ENCODE measurements at regions not wholly inside any gene's neighbourhood (a gene's known extent, or its start where the extent isn't known, plus 50 kb on each side); places are given as distances from the start of the nearest gene placed in this dataset.

DNA sequence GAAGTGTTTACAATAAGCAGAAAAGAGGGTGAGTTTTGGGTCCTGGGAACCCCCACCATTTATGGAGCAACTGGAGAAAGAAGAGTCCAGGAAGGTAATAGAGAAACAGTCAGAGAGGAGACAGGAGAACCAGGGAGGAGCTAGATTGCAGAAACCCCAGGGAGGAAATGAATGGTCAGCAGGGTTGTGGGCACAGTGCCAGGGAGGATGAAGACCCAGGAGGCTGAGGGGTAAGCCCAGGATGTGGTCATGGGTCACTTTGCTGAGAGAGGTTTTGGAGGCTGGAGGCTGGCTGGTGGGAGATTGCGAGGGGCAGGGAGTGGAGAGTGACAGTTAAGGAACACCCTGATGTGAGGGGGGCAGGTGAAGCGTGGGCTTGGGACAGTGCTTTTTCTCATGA, 169.9 kb upstream of the CSF3R start:
- no peaks in the 10 kb centered on the region for H3K9me3 ChIP-seq
- H3K9ac ChIP-seq (ENCODE audit: low read depth in 2 of 2, low read length in 2 of 2): no peak overlapping the region
- intact Hi-C loops (cut with DNase I): no loop called here
- H3K4me3 ChIP-seq: no peak overlapping the region
- H3K27ac ChIP-seq: no peak overlapping the region
- no peaks in the 10 kb centered on the region for H3K4me1 ChIP-seq
- TF ChIP-seq, protein P1, sequence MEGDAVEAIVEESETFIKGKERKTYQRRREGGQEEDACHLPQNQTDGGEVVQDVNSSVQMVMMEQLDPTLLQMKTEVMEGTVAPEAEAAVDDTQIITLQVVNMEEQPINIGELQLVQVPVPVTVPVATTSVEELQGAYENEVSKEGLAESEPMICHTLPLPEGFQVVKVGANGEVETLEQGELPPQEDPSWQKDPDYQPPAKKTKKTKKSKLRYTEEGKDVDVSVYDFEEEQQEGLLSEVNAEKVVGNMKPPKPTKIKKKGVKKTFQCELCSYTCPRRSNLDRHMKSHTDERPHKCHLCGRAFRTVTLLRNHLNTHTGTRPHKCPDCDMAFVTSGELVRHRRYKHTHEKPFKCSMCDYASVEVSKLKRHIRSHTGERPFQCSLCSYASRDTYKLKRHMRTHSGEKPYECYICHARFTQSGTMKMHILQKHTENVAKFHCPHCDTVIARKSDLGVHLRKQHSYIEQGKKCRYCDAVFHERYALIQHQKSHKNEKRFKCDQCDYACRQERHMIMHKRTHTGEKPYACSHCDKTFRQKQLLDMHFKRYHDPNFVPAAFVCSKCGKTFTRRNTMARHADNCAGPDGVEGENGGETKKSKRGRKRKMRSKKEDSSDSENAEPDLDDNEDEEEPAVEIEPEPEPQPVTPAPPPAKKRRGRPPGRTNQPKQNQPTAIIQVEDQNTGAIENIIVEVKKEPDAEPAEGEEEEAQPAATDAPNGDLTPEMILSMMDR (IDR thresholded peaks at IDR 0.05): no peak
- DNase-seq: no peak
- peaks cover 6% of the 10 kb centered on the region for H3K27me3 ChIP-seq
- H3K36me3 ChIP-seq: no peaks in the 10 kb centered on the region

DNA sequence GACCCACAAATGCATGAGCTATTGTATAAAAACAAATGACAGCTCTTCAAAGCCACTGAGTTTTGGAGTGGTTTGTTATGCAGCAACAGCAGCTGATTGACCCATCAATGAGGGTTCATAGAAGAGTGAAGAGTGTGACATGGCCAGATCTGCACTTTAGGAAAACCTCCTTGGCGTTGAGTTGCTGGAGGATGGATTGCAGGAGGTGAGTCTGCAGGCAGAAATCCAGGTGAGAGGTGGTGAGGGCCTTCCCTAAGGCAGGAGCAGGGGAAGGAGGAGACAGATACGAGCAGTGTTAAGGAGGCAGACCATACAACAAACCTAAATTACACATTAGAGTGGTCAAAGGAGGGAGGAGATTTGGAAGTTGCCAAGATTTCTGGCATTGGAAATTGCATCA, 169.3 kb upstream of the CSF3R start:
- no peak overlapping the region for H3K27ac ChIP-seq
- DNase-seq: no peak
- intact Hi-C loops (cut with DNase I): no loop called here
- no peaks in the 10 kb centered on the region for H3K4me1 ChIP-seq
- no peaks in the 10 kb centered on the region for H3K9me3 ChIP-seq
- no peak overlapping the region for H3K9ac ChIP-seq (ENCODE audit: low read depth in 2 of 2, low read length in 2 of 2)
- TF ChIP-seq, protein P1 (IDR thresholded peaks at IDR 0.05): no peak
- H3K4me3 ChIP-seq: no peak overlapping the region
- H3K27me3 ChIP-seq: peaks cover 6% of the 10 kb centered on the region
- H3K36me3 ChIP-seq: no peaks in the 10 kb centered on the region

DNA sequence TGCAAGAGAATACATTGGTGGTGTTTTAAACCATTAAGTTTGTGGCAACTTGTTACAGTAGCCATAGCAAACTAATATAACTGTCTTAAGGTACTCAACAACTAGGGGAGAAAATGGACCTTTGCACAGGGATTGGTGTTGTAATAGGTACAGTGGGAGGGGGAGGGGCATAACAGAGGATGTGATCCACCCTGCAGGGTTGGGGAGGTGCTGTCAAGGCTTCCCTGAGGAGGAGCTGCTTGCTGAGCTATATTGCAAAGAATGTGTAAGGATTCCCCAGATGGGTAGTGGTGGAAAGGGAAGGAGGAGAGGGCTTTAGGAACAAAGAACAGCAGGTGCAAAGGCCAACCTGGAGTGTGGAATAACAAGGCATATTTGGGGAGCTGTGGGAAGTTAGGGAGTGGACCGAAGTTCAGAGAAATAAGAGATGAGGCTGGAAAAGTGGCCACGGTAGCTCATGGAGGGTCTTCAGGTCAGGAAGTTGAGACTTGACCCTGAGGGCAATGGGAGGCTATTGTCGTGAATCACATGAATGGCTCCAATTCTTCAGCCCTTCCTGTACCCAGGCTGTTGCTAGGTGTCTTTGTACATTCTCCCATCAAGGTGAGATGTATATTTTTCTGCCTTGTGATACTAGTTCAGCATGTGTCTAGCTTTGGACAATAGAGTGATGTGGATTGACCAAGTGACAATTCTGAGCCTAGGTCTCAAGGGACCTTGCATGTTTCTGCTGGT, 168.6 kb upstream of the CSF3R start:
- Histone ChIP-seq H3K9me3 (no peaks in the 10 kb centered on the region), H3K4me3 (no peak overlapping the region), H3K36me3 (no peaks in the 10 kb centered on the region), H3K9ac (ENCODE audit: low read depth in 2 of 2, low read length in 2 of 2) (no peak overlapping the region), H3K27ac (no peak overlapping the region), H3K27me3 (peaks cover 6% of the 10 kb centered on the region), H3K4me1 (no peaks in the 10 kb centered on the region)
- no peak for DNase-seq
- TF ChIP-seq, protein P1 (IDR thresholded peaks at IDR 0.05): no peak
- intact Hi-C loops (cut with DNase I): no loop called here

DNA sequence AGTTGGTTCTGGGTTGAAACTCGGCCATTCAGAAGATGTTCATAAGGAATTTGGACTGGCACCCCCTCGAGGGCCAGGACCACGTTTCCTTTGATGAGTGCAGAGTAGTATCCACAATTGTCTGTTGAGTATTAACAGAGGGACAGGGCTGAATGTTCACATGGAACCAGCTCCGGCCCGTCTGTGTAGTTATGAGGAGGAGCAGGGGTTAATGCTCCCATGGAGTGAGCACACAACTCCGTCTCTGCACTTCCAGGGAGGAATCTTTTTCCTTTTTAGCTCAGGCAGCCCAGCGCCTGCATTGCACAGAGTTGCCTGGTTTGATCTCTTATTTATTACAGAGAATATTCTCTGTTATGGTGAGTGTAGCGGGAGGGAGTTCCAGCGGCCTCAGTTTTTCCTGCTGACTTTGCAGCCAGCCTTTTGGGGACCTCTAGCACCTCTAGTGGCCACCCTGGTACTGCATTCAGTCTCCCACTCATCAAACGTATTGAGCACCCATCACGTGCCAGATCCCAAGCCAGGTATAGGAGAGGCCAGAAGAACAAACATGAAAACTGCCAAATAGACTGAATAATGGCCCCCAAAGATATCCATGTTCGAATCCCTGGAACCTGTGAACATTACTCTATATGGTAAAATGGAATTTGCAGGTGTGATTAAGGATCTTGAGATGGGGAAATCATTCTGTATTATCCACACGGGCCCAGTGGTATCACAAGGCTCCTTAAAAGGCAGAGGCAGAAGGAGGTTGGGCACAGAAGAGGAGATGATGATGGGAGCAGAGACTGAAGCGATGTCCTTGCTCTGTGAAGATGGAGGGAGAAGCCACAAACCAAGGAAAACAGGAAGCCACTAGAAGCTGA, 167.7 kb upstream of the CSF3R start:
- H3K4me1 ChIP-seq: no peaks in the 10 kb centered on the region
- TF ChIP-seq, protein P1 (IDR thresholded peaks at IDR 0.05): peak; percentile 81
- H3K4me3 ChIP-seq: no peak overlapping the region
- H3K27me3 ChIP-seq: peaks cover 6% of the 10 kb centered on the region
- intact Hi-C loops (cut with DNase I): no loop called here
- no peak overlapping the region for H3K27ac ChIP-seq
- no peak overlapping the region for H3K9ac ChIP-seq (ENCODE audit: low read depth in 2 of 2, low read length in 2 of 2)
- DNase-seq: peak; percentile 62
- no peaks in the 10 kb centered on the region for H3K36me3 ChIP-seq
- no peaks in the 10 kb centered on the region for H3K9me3 ChIP-seq

DNA sequence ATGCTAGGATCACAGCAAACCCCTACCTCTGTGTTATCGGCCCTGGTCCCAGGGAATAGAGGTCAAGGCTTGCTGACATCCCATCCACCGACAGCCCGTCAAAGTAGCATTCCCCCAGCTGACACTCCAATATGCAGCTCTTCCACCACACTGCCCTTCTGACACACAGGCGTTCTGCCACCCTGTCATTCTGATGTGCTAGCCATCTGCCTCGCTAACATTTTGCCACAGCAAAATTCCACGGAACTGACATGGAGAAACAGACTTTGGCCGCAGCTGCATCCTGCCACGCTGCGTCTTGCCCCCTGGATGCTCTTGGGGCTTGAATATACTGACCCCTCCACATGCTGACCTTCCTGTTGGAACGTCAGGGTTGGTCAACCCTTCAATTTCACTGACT, 163.2 kb upstream of the CSF3R start:
- TF ChIP-seq, protein P1 (IDR thresholded peaks at IDR 0.05): no peak
- DNase-seq: no peak
- no peaks in the 10 kb centered on the region for H3K4me1 ChIP-seq
- H3K36me3 ChIP-seq: no peaks in the 10 kb centered on the region
- intact Hi-C loops (cut with DNase I): no loop called here
- no peak overlapping the region for H3K9ac ChIP-seq (ENCODE audit: low read depth in 2 of 2, low read length in 2 of 2)
- no peak overlapping the region for H3K27ac ChIP-seq
- H3K27me3 ChIP-seq: peaks cover 6% of the 10 kb centered on the region
- no peak overlapping the region for H3K4me3 ChIP-seq
- no peaks in the 10 kb centered on the region for H3K9me3 ChIP-seq

Measured in colonic mucosa (tissue), 4 donors.